Muscle of back (tissue), 3 donors: ENCODE measurements at regions not wholly inside any gene's neighbourhood (a gene's known extent, or its start where the extent isn't known, plus 50 kb on each side); places are given as distances from the start of the nearest gene placed in this dataset.
A peak's percentile ranks its signal among the peaks of the same experiment; 100 is the strongest.
"Not testable (repeated sequence)": the region's sequence is repeated elsewhere in the genome, so short reads cannot be mapped to it uniquely, and the experiment has no call there.

Source experiments
- DNase-seq, 3 donors: peaks; one replicate each; pipeline versions ENCODE4 v3.0.0 to v3.0.0-alpha.2; 2013

- no peak for DNase-seq
Measured at GRCh38 chr11:96508861-96509260, 119.0 kb downstream of the JRKL start.

- DNase-seq = no peak
Measured at GRCh38 chr11:96520939-96521338, 131.1 kb downstream of the JRKL start.

- DNase-seq = peak; percentile 16 to 63 (median 26)
Measured at GRCh38 chr11:96523656-96524055, 133.8 kb downstream of the JRKL start.

- no peak for DNase-seq
Measured at GRCh38 chr11:96524475-96524874, 134.7 kb downstream of the JRKL start.

GRCh38 chr11:96530473-96530872 is 140.7 kb downstream of the JRKL start:
- no peak for DNase-seq

DNA sequence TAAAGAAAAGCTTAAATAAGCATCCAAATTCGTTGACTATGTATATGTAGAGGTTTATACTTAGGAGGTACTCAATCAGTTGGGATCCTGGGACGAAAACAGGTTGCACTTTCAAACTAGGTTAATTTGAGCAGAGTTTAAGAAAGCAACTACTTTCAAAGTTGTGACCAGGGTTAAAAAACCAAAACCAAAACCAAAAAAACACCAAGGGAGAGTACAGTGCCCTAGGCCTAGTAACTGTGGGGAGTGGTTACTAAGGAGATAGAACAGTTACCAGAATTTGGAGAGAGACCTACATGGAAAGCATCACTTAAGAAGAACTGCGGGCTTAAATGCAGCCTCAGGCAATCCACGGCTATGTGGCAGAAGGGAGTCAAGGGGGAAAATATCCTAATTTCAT is 148.3 kb downstream of the JRKL start:
- DNase-seq = no peak

DNA sequence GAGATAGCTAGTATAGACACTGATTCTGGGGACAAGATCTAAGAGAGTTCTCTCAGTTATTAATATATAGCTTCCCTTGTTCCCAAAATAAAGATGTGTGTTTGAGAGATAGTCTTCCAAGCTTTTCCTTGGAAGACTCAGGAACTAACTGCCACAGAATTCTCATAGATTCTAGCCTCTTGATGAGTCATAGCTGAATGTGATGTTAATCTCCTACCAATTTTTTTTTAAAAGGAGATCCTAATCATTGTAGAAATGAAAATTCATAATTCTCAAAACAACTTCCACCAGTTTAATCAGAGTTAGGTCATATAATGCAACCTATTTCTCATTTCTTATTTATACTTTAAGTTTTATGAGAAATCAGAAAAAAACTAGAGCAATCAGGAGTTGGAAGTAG is 148.8 kb downstream of the JRKL start:
- DNase-seq = no peak

DNA sequence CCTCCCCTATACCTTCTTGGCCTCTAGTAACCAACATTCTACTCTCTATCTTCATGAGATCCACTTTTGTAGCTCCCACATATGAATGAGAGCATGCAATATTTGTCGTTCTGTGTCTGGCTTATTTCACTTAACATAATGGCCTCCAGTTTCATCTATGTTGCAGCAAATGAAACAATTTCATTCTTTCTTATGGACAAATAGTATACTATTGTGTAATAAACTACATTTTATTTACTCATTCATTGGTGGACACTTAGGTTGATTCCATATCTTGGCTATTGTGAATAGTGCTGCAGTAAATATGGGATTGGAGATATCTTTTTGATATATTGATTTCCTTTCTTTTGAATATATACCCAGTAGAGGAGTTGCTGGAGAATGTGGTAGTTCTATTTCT is 151.1 kb downstream of the JRKL start:
- DNase-seq = no peak

GRCh38 chr11:96543177-96543576 is 153.4 kb downstream of the JRKL start:
- DNase-seq = no peak

DNA sequence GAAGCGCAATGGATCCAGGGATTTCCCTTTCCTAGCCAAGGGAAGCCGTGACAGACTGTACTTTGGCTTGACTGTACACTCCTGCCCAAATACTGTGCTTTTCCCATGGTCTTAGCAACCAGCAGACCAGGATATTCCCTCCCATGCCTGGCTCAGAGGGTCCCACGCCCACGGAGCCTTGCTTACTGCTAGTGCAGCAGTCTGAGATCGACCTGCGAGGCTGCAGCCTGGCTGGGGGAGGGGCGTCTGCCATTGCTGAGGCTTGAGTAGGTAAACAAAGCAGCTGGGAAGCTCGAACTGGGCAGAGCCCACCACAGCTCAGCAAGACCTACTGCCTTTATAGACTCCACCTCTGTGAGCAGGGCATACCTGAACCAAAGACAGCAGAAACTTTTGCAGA is 155.4 kb downstream of the JRKL start:
- not testable (repeated sequence) for DNase-seq

DNA sequence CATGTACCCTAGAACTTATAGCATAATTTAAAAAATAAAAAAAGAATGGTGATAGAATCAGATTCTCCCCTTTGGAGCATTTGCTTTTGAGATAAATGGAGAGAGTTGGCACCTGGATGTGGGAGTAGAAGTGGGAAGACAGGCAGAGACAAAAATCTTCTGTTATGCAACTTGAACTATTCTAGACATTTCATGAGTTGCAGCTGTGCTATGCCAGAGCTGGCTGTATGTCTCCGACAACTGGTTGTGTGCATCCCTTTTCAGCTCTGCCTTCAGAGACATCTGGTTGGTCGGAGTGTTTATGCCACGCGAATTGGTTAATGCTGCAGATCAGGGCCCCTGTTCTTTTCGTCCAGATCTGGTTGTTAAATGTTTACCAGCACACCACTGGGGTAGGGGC is 161.3 kb downstream of the JRKL start:
- DNase-seq = no peak

DNA sequence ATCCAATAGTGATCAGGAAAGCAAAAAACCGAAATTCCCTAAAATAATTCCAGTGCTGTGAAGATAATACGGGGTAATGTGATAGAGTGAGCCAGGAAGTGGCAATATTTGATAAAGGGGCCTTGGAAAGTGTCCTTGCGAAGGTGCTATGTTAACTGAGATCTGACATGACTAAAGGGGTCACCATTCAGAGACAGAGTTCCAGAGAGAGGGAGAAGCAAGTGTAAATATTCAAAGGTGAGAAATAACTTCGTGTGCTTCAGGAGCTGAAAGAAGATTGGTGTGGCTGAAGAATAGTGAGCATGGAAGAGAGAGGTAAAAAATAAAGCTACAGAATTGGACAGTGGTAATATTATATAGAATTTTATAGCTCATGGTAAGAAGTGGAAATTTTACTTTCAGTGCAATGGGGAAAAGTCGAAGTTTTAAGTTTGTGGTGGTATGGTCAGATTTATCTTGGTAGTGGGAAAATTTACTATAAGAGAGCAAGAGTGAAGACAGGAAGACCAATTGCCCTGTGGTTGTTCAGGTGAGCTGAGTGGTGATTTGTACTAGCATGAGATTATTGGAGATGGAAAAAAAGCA is 164.5 kb downstream of the JRKL start:
- no peak for DNase-seq

GRCh38 chr11:96555826-96556225 is 166.0 kb downstream of the JRKL start:
- DNase-seq = not testable (repeated sequence)

GRCh38 chr11:96560727-96561126 is 170.9 kb downstream of the JRKL start:
- DNase-seq = not testable (repeated sequence)

- DNase-seq = no peak
Measured at GRCh38 chr11:96567176-96567575, 177.4 kb downstream of the JRKL start.

DNA sequence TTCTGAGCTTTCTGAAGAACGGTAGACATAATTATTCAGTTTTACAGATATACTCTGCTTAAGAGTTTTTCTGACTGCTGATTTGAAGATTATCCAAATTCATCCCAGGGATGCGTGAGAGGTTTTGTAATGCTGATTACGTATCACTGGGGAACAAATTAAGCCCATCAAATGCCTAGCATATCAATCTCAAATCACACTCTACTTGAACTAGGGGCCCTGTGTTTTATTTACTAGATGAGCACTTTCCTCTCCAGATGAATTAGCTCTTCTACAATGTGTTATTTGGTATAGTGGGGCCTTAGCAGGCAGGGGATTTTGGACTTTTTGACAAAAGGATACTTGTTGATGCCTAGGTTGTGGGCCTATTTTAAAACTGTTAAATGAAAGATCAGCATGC is 177.9 kb downstream of the JRKL start:
- no peak for DNase-seq

GRCh38 chr11:96576383-96576782 is 186.6 kb downstream of the JRKL start:
- no peak for DNase-seq

DNA sequence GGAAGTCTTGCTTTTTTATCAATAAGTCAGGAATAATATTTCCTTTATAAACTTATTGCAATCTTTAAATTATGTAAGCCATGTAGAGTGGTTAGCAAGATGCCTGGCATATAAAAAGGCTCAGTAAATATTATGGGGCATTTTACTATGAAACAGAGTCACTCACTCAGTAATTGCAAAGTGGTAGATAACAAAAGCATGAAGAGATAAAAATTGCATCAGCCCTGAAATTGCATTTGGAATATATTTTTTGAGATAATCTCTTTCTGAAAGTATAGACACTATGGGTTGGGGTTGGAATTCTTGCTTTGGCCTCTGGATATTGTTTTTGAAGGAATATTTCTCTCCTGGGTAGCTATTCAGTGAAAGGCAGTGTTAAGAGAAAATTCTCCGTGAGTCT is 188.6 kb downstream of the JRKL start:
- DNase-seq = no peak

DNA sequence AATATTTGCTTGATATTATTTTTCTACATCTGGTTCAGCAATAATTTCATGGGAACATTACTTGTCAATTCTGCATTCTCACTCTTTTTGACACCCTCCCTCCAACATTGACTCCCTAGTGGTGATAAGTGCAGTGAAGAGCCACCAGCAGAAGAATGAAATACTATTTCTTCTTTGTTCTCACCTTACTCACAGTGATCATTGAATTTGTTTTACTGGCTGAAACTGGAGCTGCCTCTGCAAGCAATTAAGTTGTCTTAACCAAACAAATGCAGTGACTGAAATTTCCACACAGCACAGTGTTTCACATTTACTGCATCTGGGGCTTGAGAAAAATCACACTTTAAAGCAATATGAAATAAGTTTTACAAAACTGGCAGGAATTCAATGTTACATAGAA is 189.8 kb downstream of the JRKL start:
- no peak for DNase-seq

GRCh38 chr11:96580476-96581040 is 190.7 kb downstream of the JRKL start:
- DNase-seq = no peak

GRCh38 chr11:96585944-96586880 is 196.4 kb downstream of the JRKL start:
- DNase-seq = not testable (repeated sequence)

GRCh38 chr11:96588793-96589192 is 199.0 kb downstream of the JRKL start:
- not testable (repeated sequence) for DNase-seq

GRCh38 chr11:96595011-96595410 is 205.2 kb downstream of the JRKL start:
- no peak for DNase-seq
